ENCODE measurements at regions not wholly inside any gene's neighbourhood (a gene's known extent, or its start where the extent isn't known, plus 50 kb on each side); places are given as distances from the start of the nearest gene placed in this dataset.

DNA sequence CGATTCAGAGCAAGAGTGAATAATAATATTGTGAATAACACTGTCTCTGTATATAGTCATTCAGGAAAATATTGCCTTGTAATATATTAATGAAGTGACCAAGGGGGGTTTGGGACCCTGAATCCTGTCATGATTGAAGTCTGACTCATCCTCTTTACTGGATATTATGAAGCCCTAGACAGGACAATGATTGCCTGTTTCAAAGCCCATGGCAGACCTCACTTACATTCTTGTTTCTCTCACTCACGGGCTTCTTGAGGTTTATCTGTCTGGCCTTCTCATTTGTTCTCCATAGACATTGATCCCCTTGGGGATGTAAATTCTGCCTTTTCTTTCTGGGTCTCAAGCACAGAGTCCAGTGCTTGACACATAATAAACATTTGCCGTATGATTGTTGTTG is 449.3 kb upstream of the THRB start:
- Histone ChIP-seq H3K27me3 (peaks cover 1% of the 10 kb centered on the region; the same call in 1 of the 2 replicates), H3K4me3 (no peak overlapping the region), H3K4me1 (no peaks in the 10 kb centered on the region), H3K27ac (no peak overlapping the region), H3K36me3 (no peaks in the 10 kb centered on the region), H3K9me3 (replicated peaks) (no peaks in the 10 kb centered on the region)
- DNase-seq: no peak

DNA sequence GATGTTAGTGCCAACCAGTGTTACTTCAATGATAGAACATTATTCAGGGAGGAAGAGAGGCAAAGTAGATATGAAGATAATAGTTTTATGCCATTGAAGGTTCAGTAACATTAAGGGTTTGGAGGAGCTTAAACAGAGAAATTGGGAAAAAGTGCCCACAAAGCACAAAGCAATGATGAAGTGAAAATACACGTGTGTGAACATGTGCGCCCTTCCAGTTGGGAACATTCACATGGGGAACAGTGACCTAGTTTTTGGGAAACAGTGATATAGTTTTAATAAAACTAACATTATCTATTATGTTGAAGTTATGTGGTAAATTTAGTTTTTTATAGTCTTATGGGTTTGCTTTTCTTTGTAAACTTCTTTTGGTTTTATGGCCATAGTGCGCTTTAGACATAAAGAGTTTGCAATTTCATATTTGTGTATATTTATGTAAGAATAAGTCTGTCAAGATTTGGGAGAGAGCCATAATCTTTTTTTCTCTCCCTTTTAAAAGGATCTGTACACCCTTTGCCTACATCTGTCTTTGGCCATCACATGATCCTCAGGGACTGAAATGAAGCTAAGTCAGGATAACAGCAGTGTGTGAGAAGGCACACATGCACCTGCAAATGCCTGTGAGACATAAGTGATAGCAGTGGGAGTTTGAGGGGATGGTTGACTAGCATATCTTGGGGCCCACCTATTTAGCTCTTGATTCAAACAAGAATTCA is 450.3 kb upstream of the THRB start:
- Histone ChIP-seq H3K27me3 (peaks cover 7% of the 10 kb centered on the region; the same call in 1 of the 2 replicates), H3K27ac (no peak overlapping the region), H3K4me1 (no peaks in the 10 kb centered on the region), H3K9me3 (replicated peaks) (no peaks in the 10 kb centered on the region), H3K4me3 (no peak overlapping the region), H3K36me3 (no peaks in the 10 kb centered on the region)
- no peak for DNase-seq

- no peaks in the 10 kb centered on the region for H3K9me3 ChIP-seq (replicated peaks)
- DNase-seq: no peak
- H3K4me1 ChIP-seq: no peaks in the 10 kb centered on the region
Observed at GRCh38 chr3:24945563-24945962, 450.9 kb upstream of the THRB start.

DNA sequence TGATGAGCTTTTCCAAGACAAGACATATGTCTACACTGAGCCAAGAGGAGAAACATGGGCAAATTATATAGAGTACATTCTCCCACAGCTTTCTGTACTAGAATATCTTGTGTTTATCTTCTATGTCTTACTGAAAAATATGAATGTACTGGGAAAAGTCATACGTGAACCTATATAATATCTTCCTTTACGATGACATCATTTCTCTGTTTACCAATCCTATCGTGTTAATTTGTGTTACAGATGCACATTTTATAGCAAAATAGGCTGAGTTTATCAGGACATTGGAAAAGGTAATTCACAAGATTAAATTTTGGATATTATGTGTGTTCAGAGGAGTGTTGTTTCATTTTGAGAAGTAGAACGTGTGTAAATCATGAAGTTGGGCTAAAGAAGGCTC is 452.5 kb upstream of the THRB start:
- no peaks in the 10 kb centered on the region for H3K9me3 ChIP-seq (replicated peaks)
- no peak overlapping the region for H3K27ac ChIP-seq
- no peaks in the 10 kb centered on the region for H3K4me1 ChIP-seq
- no peak overlapping the region for H3K4me3 ChIP-seq
- DNase-seq: no peak
- H3K27me3 ChIP-seq: peaks cover 7% of the 10 kb centered on the region; the same call in 1 of the 2 replicates
- no peaks in the 10 kb centered on the region for H3K36me3 ChIP-seq

More at GRCh38 chr3:24945563-24945962, 450.9 kb upstream of the THRB start:
- Histone ChIP-seq H3K27me3 (peaks cover 7% of the 10 kb centered on the region; the same call in 1 of the 2 replicates), H3K27ac (no peak overlapping the region), H3K36me3 (no peaks in the 10 kb centered on the region), H3K4me3 (no peak overlapping the region)

GRCh38 chr3:24951180-24951579 is 456.5 kb upstream of the THRB start:
- H3K27me3 ChIP-seq: peaks cover 10% of the 10 kb centered on the region; the same call in 1 of the 2 replicates
- H3K27ac ChIP-seq: no peak overlapping the region
- H3K4me3 ChIP-seq: no peak overlapping the region
- no peaks in the 10 kb centered on the region for H3K36me3 ChIP-seq
- no peaks in the 10 kb centered on the region for H3K4me1 ChIP-seq
- DNase-seq: no peak
- no peaks in the 10 kb centered on the region for H3K9me3 ChIP-seq (replicated peaks)

GRCh38 chr3:24952388-24952787 is 457.7 kb upstream of the THRB start:
- H3K4me3 ChIP-seq: no peak overlapping the region
- no peaks in the 10 kb centered on the region for H3K9me3 ChIP-seq (replicated peaks)
- no peaks in the 10 kb centered on the region for H3K36me3 ChIP-seq
- no peak overlapping the region for H3K27ac ChIP-seq
- H3K4me1 ChIP-seq: no peaks in the 10 kb centered on the region
- peaks cover 10% of the 10 kb centered on the region; the same call in 1 of the 2 replicates for H3K27me3 ChIP-seq
- no peak for DNase-seq

DNA sequence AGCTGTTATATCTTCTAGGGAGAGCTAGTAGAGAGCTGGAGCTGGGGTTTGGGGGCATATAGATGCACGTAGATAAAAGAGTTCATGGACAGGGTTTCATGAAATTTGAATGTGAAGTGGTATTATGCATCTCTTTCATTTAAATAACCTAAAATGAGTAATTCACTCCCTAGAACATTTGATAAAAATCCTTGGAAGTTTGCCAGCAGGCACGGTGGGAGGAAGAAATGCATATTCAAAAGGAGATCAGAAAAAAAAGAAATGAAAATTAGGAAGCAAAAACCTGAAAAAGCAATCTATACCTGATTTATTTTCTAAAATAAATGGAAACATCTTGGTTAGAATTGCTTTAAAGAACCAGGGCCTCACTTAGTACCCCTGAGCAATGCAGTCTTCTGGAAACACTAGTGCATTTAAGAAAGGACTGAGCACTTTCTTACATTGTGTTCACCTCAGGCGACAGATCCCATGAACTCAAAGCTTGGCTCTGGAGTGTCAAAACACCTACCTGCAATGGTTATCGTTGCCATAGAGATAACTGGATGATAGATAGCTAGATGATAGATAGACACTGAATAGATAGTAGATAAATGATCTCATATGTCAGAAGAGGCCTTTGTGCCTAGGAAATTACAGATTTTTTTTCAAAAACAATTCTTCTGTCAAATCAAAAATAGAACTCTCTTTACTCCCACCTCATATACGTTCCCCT is 458.6 kb upstream of the THRB start:
- no peak overlapping the region for H3K4me3 ChIP-seq
- no peaks in the 10 kb centered on the region for H3K4me1 ChIP-seq
- H3K36me3 ChIP-seq: no peaks in the 10 kb centered on the region
- no peaks in the 10 kb centered on the region for H3K9me3 ChIP-seq (replicated peaks)
- H3K27me3 ChIP-seq: peaks cover 10% of the 10 kb centered on the region; the same call in 1 of the 2 replicates
- DNase-seq: no peak
- no peak overlapping the region for H3K27ac ChIP-seq

GRCh38 chr3:24956613-24957012 is 462.0 kb upstream of the THRB start:
- no peaks in the 10 kb centered on the region for H3K36me3 ChIP-seq
- no peak overlapping the region for H3K27ac ChIP-seq
- H3K27me3 ChIP-seq: peaks cover 2% of the 10 kb centered on the region; the same call in 1 of the 2 replicates
- H3K4me1 ChIP-seq: no peaks in the 10 kb centered on the region
- H3K4me3 ChIP-seq: no peak overlapping the region
- no peak for DNase-seq
- no peaks in the 10 kb centered on the region for H3K9me3 ChIP-seq (replicated peaks)

DNA sequence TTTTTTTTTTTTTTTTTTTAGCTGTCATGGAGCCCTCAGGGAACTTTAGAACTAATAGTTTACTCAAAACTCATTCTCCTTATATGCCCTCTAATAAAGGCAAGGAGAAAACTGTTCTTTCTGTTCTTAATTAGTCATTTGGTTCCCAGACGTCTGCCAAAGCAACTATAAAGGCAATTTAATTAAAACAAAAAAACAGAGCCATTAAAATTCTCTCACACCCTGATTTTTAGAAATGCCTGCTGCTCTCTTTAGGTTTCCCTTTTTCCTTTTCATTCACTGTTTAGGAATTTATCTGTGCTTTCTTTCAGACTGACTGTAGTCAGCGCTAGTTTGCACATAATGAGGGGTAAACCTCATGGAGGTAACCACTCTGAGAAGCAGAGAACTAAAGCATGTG is 463.6 kb upstream of the THRB start:
- no peak overlapping the region for H3K4me3 ChIP-seq
- H3K9me3 ChIP-seq (replicated peaks): no peaks in the 10 kb centered on the region
- no peak for DNase-seq
- no peaks in the 10 kb centered on the region for H3K4me1 ChIP-seq
- H3K27ac ChIP-seq: no peak overlapping the region
- no peaks in the 10 kb centered on the region for H3K27me3 ChIP-seq
- no peaks in the 10 kb centered on the region for H3K36me3 ChIP-seq

- Histone ChIP-seq H3K27me3 (no peaks in the 10 kb centered on the region), H3K27ac (no peak overlapping the region), H3K36me3 (no peaks in the 10 kb centered on the region), H3K4me3 (no peak overlapping the region), H3K9me3 (replicated peaks) (no peaks in the 10 kb centered on the region), H3K4me1 (no peaks in the 10 kb centered on the region)
- no peak for DNase-seq
Observed at GRCh38 chr3:24958910-24959447, 464.3 kb upstream of the THRB start.

- no peaks in the 10 kb centered on the region for H3K9me3 ChIP-seq (replicated peaks)
- no peaks in the 10 kb centered on the region for H3K4me1 ChIP-seq
- no peaks in the 10 kb centered on the region for H3K27me3 ChIP-seq
- no peaks in the 10 kb centered on the region for H3K36me3 ChIP-seq
- peak in 1 of 2 experiments; percentile 36 for DNase-seq
- no peak overlapping the region for H3K27ac ChIP-seq
- H3K4me3 ChIP-seq: no peak overlapping the region
Observed at GRCh38 chr3:24963762-24964625, 464.1 kb upstream of the RARB start.

DNA sequence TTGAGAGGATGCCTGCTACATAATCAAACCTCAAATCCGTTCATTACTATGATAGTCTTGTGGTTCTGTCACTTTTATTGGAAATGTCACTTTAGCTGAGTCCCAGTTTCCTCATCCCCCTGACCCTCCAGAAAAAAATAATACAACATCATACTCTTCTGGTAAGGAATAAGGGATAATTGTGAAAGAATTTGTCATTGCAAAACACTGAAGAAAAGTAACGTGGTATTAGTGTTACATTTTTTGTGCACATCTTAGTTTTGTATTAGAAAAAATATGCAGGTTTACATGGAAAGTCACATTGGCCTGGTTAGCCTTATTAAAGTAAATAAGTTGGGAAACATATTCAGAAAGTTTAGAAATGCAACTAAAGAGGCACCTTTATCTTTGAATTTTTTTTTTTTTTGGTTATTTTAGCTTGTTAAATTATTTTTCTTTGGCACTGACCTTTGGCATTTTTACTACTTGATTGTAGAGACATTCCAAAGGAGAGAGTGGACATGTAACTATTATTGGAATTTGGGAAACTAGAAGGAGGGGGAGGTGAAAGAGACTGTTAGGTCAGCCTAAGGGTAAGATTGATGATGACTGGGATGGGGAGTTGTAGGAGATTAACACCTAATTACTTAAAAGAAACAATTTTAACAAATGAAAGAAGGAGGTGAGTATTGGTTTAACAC is 462.2 kb upstream of the RARB start:
- no peaks in the 10 kb centered on the region for H3K27me3 ChIP-seq
- DNase-seq: no peak
- H3K4me3 ChIP-seq: no peak overlapping the region
- no peaks in the 10 kb centered on the region for H3K36me3 ChIP-seq
- no peaks in the 10 kb centered on the region for H3K9me3 ChIP-seq (replicated peaks)
- H3K4me1 ChIP-seq: no peaks in the 10 kb centered on the region
- H3K27ac ChIP-seq: no peak overlapping the region

DNA sequence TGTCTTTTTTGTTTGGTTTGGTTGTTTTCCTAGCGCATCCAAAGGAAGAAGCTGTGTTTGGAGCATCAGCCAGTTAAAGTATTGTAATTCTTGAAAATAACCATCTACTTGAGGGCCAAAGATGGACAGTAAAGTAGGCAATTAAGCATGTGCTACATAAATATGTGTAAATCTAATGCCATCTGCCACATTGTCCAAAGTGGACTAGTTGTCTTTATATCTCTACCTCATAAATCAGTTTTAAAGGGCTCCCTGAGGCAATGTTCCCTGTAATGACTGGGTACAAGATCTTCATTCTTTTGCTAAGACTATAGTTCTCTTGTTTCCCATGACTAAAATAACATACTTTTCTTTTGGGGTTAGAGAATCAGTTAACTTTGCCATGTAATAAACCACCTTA is 460.0 kb upstream of the RARB start:
- H3K4me1 ChIP-seq: no peaks in the 10 kb centered on the region
- H3K36me3 ChIP-seq: no peaks in the 10 kb centered on the region
- no peaks in the 10 kb centered on the region for H3K9me3 ChIP-seq (replicated peaks)
- H3K4me3 ChIP-seq: no peak overlapping the region
- no peaks in the 10 kb centered on the region for H3K27me3 ChIP-seq
- H3K27ac ChIP-seq: no peak overlapping the region
- DNase-seq: no peak

GRCh38 chr3:24972491-24972890 is 455.6 kb upstream of the RARB start:
- no peaks in the 10 kb centered on the region for H3K4me1 ChIP-seq
- no peaks in the 10 kb centered on the region for H3K27me3 ChIP-seq
- no peaks in the 10 kb centered on the region for H3K36me3 ChIP-seq
- peak in 1 of 2 experiments; percentile 17 for DNase-seq
- no peak overlapping the region for H3K4me3 ChIP-seq
- no peaks in the 10 kb centered on the region for H3K9me3 ChIP-seq (replicated peaks)
- no peak overlapping the region for H3K27ac ChIP-seq

Data from SJCRH30 (cell line).